HepG2 (cell line): ENCODE measurements at regions not wholly inside any gene's neighbourhood (a gene's known extent, or its start where the extent isn't known, plus 50 kb on each side); places are given as distances from the start of the nearest gene placed in this dataset.

Experiments used
- ATAC-seq: fragments of 200-7000 bp; cut with Tn5 transposase; 3 replicates; pipeline ENCODE4 v1.9.1; 2020; ENCODE audit warnings: mild to moderate bottlenecking, moderate library complexity
- BruUV-seq: library from RNA; stranded (reverse); fragments of 400-500 nt; replicated peaks from 2 replicates; lab custom pipeline; 2021; lab: Mats Ljungman, UMichigan
- CTCF ChIA-PET: fragments of 300-600 bp; formaldehyde crosslinking; extraction: SDS; loops from one replicate; lab custom pipeline; 2021; ENCODE audit warnings: low total read pairs, inconsistent platforms, low intra/inter-chr PET ratio; lab: Yijun Ruan, JAX
- POLR2A ChIA-PET: fragments of 350-600 bp; sonication (Branson Sonifier 250); formaldehyde crosslinking; loops from one replicate; lab custom pipeline; 2020; ENCODE audit warnings: antibody characterized with exemption, inconsistent platforms; lab: Yijun Ruan, JAX
- DNase-seq: peaks from one replicate; pipeline ENCODE4 v3.0.0-alpha.2; 2015; ENCODE audit warnings: low spot score
- FAIRE-seq: peaks from 3 replicates; lab custom pipeline; 2011; peaks lifted over from hg19 to GRCh38; lab: Jason Lieb, UNC
- H2AFZ ChIP-seq: one replicate; pipeline ENCODE4 v1.6.1; 2011; ENCODE audit warnings: low read length, inconsistent platforms
- H3K27ac ChIP-seq: fragments of 300-600 bp; 3 replicates; pipeline ENCODE4 v1.8.0; 2011; ENCODE audit warnings: mixed run types, mild to moderate bottlenecking, mixed read lengths, low read length, inconsistent platforms; ENCODE audit not compliant: insufficient read depth; ENCODE audit errors: extremely low read length
- H3K27me3 ChIP-seq, 2 experiments: fragments of 200-600 bp in 1 of 2; 2 replicates in 1 of 2; 3 replicates in 1 of 2; pipeline versions ENCODE4 v1.6.0 to v1.8.0; 2011; ENCODE audit warnings: low read length in 2 of 2, mild to moderate bottlenecking in 2 of 2, moderate library complexity in 2 of 2, inconsistent platforms in 1 of 2; ENCODE audit not compliant: insufficient read depth in 2 of 2, control insufficient read depth in 1 of 2
- H3K36me3 ChIP-seq, 2 experiments: fragments of 200-600 bp in 1 of 2; replicated peaks in 1 of 2; 2 replicates in 1 of 2; 3 replicates in 1 of 2; pipeline versions ENCODE4 v1.5.1 to v1.8.0; 2011; ENCODE audit warnings: low read length in 2 of 2, inconsistent platforms in 1 of 2; ENCODE audit not compliant: insufficient read depth in 2 of 2, control insufficient read depth in 1 of 2
- H3K4me1 ChIP-seq: 2 replicates; pipeline ENCODE4 v1.5.1; 2012; ENCODE audit warnings: low read length, inconsistent platforms; ENCODE audit not compliant: insufficient read depth
- H3K4me2 ChIP-seq: 2 replicates; pipeline ENCODE4 v1.6.0; 2011; ENCODE audit warnings: low read depth, low read length, inconsistent platforms
- H3K4me3 ChIP-seq, 3 experiments: fragments of 200-600 bp in 1 of 3; sonication (generic), shearing (Covaris generic) in 1 of 3; replicated peaks in 1 of 3; 2 replicates each; pipeline ENCODE4 v1.5.1; 2011 to 2016; ENCODE audit warnings: low read length in 3 of 3, inconsistent platforms in 2 of 3, low read depth in 2 of 3, mild to moderate bottlenecking in 2 of 3, control low read depth in 1 of 3, mixed read lengths in 1 of 3; ENCODE audit not compliant: insufficient read depth in 1 of 3
- H3K79me2 ChIP-seq: one replicate; pipeline ENCODE4 v1.6.1; 2011; ENCODE audit warnings: low read length, inconsistent platforms; ENCODE audit not compliant: insufficient read depth
- H3K9ac ChIP-seq: 2 replicates; pipeline ENCODE4 v1.6.0; 2011; ENCODE audit warnings: mild to moderate bottlenecking, low read depth, low read length, inconsistent platforms; ENCODE audit not compliant: insufficient read depth
- H3K9me3 ChIP-seq: 2 replicates; pipeline ENCODE4 v1.5.1; 2012; ENCODE audit warnings: mild to moderate bottlenecking, low read length
- H4K20me1 ChIP-seq: 2 replicates; pipeline ENCODE4 v1.6.0; 2011; ENCODE audit warnings: inconsistent platforms, mild to moderate bottlenecking, low read length, moderate library complexity; ENCODE audit not compliant: insufficient read depth
- CENPT ChIP-seq: sonication (generic); formaldehyde crosslinking; IDR thresholded peaks from 2 replicates; pipeline ENCODE4 v1.8.0; 2022; ENCODE audit warnings: low read depth, mild to moderate bottlenecking, moderate library complexity, missing genetic modification reagents
- CREBL2 ChIP-seq: sonication (generic); formaldehyde crosslinking; IDR thresholded peaks from 2 replicates; pipeline ENCODE4 v1.8.1; 2023; ENCODE audit warnings: missing genetic modification reagents, mild to moderate bottlenecking, borderline replicate concordance
- HOMEZ ChIP-seq: IDR thresholded peaks from 2 replicates; pipeline ENCODE4 v1.6.1; 2016; ENCODE audit warnings: low read depth
- HOXA9 ChIP-seq: sonication (generic); formaldehyde crosslinking; IDR thresholded peaks from 2 replicates; pipeline ENCODE4 v1.8.1; 2022; ENCODE audit warnings: missing genetic modification reagents, mild to moderate bottlenecking, moderate library complexity, borderline replicate concordance
- RAD21 ChIP-seq: fragments of 450-650 bp; formaldehyde crosslinking; IDR thresholded peaks from 2 replicates; pipeline ENCODE4 v1.5.0; 2020; ENCODE audit warnings: mild to moderate bottlenecking
- SIX1 ChIP-seq: sonication (generic); formaldehyde crosslinking; IDR thresholded peaks from 2 replicates; pipeline ENCODE4 v1.4.0; 2020; ENCODE audit warnings: missing genetic modification reagents, borderline replicate concordance
- SP1 ChIP-seq, 2 experiments: fragments of 450-650 bp in 1 of 2; sonication (generic) in 1 of 2; formaldehyde crosslinking in 1 of 2; IDR thresholded peaks; 2 replicates each; pipeline versions ENCODE4 v1.4.0 to v1.6.1; 2016 to 2020; ENCODE audit warnings: missing genetic modification reagents in 1 of 2
- ZMYM3 ChIP-seq: sonication (generic); formaldehyde crosslinking; IDR thresholded peaks from 2 replicates; pipeline ENCODE4 v1.5.1; 2020; ENCODE audit warnings: mild to moderate bottlenecking, missing genetic modification reagents
- ZNF33A ChIP-seq: sonication (generic); formaldehyde crosslinking; IDR thresholded peaks from 2 replicates; pipeline ENCODE4 v1.5.1; 2020; ENCODE audit warnings: missing genetic modification reagents, mild to moderate bottlenecking, moderate library complexity, borderline replicate concordance
- ZNF512B ChIP-seq: sonication (generic); formaldehyde crosslinking; IDR thresholded peaks from 2 replicates; pipeline ENCODE4 v1.5.1; 2020; ENCODE audit warnings: missing genetic modification reagents, mild to moderate bottlenecking, borderline replicate concordance
- ZNF691 ChIP-seq: sonication (generic); formaldehyde crosslinking; IDR thresholded peaks from 2 replicates; pipeline ENCODE4 v1.4.0; 2020; ENCODE audit warnings: missing genetic modification reagents, low read depth, mild to moderate bottlenecking, borderline replicate concordance
- ZNF784 ChIP-seq: sonication (generic); formaldehyde crosslinking; IDR thresholded peaks from 2 replicates; pipeline ENCODE4 v1.5.1; 2020; ENCODE audit warnings: missing genetic modification reagents, mild to moderate bottlenecking, borderline replicate concordance
- ZSCAN22 ChIP-seq: sonication (generic); formaldehyde crosslinking; IDR thresholded peaks from 2 replicates; pipeline ENCODE4 v1.4.0; 2020; ENCODE audit warnings: mild to moderate bottlenecking, missing genetic modification reagents
- WGBS: methylation state at CpG from one replicate; pipeline ENCODE4 v1.1.6; 2017; ENCODE audit warnings: low lambda C conversion rate; 5-methylcytosine and 5-hydroxymethylcytosine counted together
- in situ Hi-C: cut with HindIII; loops from 2 replicates; pipeline ENCODE4 v1.10.0; 2017; ENCODE audit warnings: low pct_unique_long_range_greater_than_20kb; ENCODE audit not compliant: extremely low pct_ligation_motif_present
- intact Hi-C: fragments of 100-400 bp; cut with micrococcal nuclease; formaldehyde crosslinking; loops from one replicate; pipeline ENCODE4 v1.10.0; 2022; ENCODE audit not compliant: unreplicated experiment

GRCh38 chr3:16050641-16051467 lies 123.6 kb upstream of the GALNT15 start:
- 52% methylated on average over 15 of the region's 16 CpGs for WGBS
- Histone ChIP-seq H3K79me2 (no peaks in the 10 kb centered on the region), H3K27ac (no peak overlapping the region), H3K4me3 (0 out of 6 replicates have a peak overlapping the region, but pooled peaks of 1 of the 3 experiments have one; percentile 7), H4K20me1 (no peaks in the 10 kb centered on the region), H3K27me3 (no peaks in the 10 kb centered on the region; a peak in 1 of 5 replicates), H3K36me3 (no peaks in the 10 kb centered on the region), H3K9me3 (no peaks in the 10 kb centered on the region), H3K9ac (no peak overlapping the region), H3K4me1 (peaks cover 61% of the 10 kb centered on the region), H2AFZ (peak overlapping the region; percentile 55), H3K4me2 (peak overlapping the region; percentile 54; the same call in 1 of the 2 replicates)
- intact Hi-C loops = no loop called here
- in situ Hi-C loops = loop anchor here (5.0 kb wide), 1 partner anchor 121 kb away; the partner anchor contains the start of gene GALNT15
- CTCF ChIA-PET = no interaction called here
- no TSS peak for BruUV-seq
- TF ChIP-seq CREBL2 (CRISPR knock-in tag) (no peak), ZNF691 (no peak), CENPT (CRISPR knock-in tag) (no peak), ZMYM3 (no peak), ZNF784 (CRISPR knock-in tag) (no peak), HOXA9 (CRISPR knock-in tag) (no peak), SP1 (IDR thresholded peaks at IDR 0.05) (no peak), SP1 (CRISPR knock-in tag; IDR thresholded peaks at IDR 0.05) (no peak), SIX1 (CRISPR knock-in tag) (no peak), RAD21 (CRISPR knock-in tag) (no peak), ZNF512B (CRISPR knock-in tag) (no peak), ZSCAN22 (CRISPR knock-in tag) (no peak), HOMEZ (CRISPR knock-in tag) (no peak), ZNF33A (CRISPR knock-in tag) (no peak)
- POLR2A ChIA-PET = interaction anchor here (1.1 to 2.0 kb wide), 2 partner anchors 9 to 127 kb away, joined by 3 to 6 read pairs; no protein-coding TSS in a partner anchor
- FAIRE-seq (no peak), DNase-seq (no peak), ATAC-seq (peak; percentile 46)
